ENCODE measurements at regions not wholly inside any gene's neighbourhood (a gene's known extent, or its start where the extent isn't known, plus 50 kb on each side); places are given as distances from the start of the nearest gene placed in this dataset.
"Not testable (repeated sequence)": the region's sequence is repeated elsewhere in the genome, so short reads cannot be mapped to it uniquely, and the experiment has no call there.

DNA sequence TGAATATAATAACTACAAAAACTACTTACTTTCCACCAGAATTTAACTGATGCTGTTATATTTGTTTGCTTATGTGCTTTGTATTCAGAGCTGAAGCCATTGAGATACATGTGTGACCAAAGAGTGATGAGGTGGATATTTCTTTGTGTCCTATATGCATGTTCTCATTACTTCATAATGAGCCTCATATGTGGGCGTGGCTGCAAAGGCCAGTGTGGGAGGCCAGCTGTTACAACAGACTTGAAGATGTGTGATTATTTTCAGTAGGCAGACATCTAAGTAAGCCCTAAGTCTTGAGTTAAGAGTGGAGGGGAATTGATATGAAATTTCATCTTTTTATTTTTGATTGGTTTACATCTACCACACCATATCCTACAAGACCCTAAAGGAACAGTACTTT, 163.3 kb upstream of the PRSS12 start:
- BruUV-seq (replicated peaks); CTCF ChIA-PET; DNase-seq: not testable (repeated sequence)

DNA sequence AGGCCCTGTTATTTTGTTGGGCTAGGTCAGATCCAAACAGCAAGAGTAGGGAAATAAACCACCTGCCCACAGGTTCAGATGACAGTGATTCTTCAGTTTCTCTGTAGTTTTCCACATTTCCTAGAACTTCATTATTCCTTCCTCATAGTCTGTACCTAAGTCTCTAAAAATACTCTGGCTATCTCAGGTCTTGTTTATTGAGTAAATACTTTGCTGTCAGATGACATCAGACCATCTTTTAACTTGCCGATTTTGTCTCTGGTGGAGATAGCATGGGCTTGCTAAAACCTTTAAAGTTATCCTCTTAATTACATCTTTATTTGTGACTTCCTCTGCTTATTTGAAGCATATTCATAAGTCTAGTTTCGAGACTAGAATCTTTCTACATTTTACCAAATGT, 155.1 kb upstream of the METTL14 start:
- H3K27ac ChIP-seq; H3K4me3 ChIP-seq; H3K4me1 ChIP-seq (replicated peaks; ENCODE audit: insufficient read depth); H3K4me2 ChIP-seq; DNase-seq; H3K9me2 ChIP-seq (ENCODE audit: insufficient read depth); H3K79me2 ChIP-seq (ENCODE audit: low read depth); H3K27me3 ChIP-seq (ENCODE audit: insufficient read depth, low read depth); POLR2A ChIA-PET (ENCODE audit: unreplicated experiment); intact Hi-C loops (cut with micrococcal nuclease; ENCODE audit: unreplicated experiment); H2AFZ ChIP-seq; H4K20me1 ChIP-seq (ENCODE audit: insufficient read depth); H3K36me3 ChIP-seq (ENCODE audit: low read depth); BruUV-seq (replicated peaks); CTCF ChIA-PET; H3F3A ChIP-seq (ENCODE audit: insufficient read depth, low read depth); H3K9me3 ChIP-seq (ENCODE audit: insufficient read depth, low read depth): not testable (repeated sequence)

More for the DNA sequence above, 163.3 kb upstream of the PRSS12 start:
- intact Hi-C loops (cut with micrococcal nuclease; ENCODE audit: unreplicated experiment); H2AFZ ChIP-seq; H4K20me1 ChIP-seq (ENCODE audit: insufficient read depth); H3K4me3 ChIP-seq; H3K27ac ChIP-seq; H3K4me2 ChIP-seq; H3F3A ChIP-seq (ENCODE audit: insufficient read depth, low read depth); POLR2A ChIA-PET (ENCODE audit: unreplicated experiment); H3K27me3 ChIP-seq (ENCODE audit: insufficient read depth, low read depth); H3K9me2 ChIP-seq (ENCODE audit: insufficient read depth); H3K79me2 ChIP-seq (ENCODE audit: low read depth); H3K9me3 ChIP-seq (ENCODE audit: insufficient read depth, low read depth); H3K4me1 ChIP-seq (replicated peaks; ENCODE audit: insufficient read depth); H3K36me3 ChIP-seq (ENCODE audit: low read depth): not testable (repeated sequence)

DNA sequence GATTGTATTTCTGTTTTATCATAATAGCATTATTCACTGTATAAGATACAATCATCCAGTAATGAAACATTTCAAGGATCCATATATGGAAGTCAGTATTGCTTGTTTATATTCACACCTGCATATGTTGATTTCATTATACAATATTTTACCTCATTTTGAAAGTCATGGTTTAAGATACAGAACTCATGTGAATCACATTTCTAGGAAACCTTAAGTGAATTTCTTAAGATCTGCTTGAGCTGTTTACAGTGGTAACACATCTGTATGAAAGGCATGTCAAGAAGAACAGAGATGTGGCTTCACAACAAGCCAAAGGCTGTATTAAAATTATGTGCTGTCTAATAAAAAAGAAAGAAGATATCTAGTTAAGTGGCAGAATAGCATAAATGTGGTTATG, 153.2 kb upstream of the METTL14 start:
- DNase-seq; H3K36me3 ChIP-seq (ENCODE audit: low read depth); H4K20me1 ChIP-seq (ENCODE audit: insufficient read depth); H3K9me2 ChIP-seq (ENCODE audit: insufficient read depth); H3K4me3 ChIP-seq; BruUV-seq (replicated peaks); intact Hi-C loops (cut with micrococcal nuclease; ENCODE audit: unreplicated experiment); H3K9me3 ChIP-seq (ENCODE audit: insufficient read depth, low read depth); H3K27me3 ChIP-seq (ENCODE audit: insufficient read depth, low read depth); H3K79me2 ChIP-seq (ENCODE audit: low read depth); H3K4me1 ChIP-seq (replicated peaks; ENCODE audit: insufficient read depth); CTCF ChIA-PET; H2AFZ ChIP-seq; H3K4me2 ChIP-seq; H3F3A ChIP-seq (ENCODE audit: insufficient read depth, low read depth); POLR2A ChIA-PET (ENCODE audit: unreplicated experiment); H3K27ac ChIP-seq: not testable (repeated sequence)

DNA sequence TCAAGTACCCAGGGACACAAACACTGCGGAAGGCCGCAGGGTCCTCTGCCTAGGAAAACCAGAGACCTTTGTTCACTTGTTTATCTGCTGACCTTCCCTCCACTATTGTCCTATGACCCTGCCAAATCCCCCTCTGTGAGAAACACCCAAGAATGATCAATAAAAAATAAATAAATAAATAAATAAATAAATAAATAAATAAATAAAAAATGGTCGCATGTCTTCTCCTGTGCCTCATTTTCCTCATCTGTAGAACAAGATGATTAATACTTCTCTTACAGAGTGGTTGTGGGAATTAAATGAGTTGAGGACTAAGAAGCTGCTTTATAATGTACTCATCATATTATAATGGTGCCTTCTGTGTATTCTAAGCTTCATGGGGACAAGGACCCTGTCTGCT, 149.4 kb upstream of the METTL14 start:
- BruUV-seq (replicated peaks); H3K9me2 ChIP-seq (ENCODE audit: insufficient read depth): not testable (repeated sequence)

DNA sequence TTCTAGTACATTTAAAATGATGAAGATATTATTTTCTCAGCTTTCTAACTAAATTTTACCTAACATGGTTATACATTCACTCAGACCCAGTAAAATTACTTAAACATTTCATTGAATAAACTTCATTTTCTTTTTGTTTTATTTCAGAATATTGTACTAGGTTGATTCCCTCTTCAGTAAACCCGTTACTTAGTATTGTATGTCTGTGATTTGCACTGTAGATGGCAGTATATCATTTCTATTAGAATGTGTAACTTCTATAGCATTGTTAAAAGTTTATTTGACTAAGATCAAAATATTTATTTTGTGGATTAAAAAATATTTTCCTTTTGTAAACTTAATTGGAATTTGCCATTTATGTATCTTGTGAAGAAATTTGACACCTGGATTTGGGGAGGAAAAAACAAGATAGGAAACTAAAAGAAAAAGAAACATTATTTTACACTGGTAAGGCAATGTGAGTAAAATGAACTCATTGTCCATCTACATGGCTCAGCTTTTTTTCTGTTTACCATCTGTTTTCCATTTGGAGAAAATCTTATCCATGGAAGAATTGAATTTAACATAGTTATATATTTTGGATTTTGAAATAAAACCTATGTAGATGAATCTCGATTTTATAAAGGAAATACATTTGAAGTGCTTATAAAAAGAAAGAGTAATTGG, 145.6 kb upstream of the METTL14 start:
- H3K4me2 ChIP-seq; H3F3A ChIP-seq (ENCODE audit: insufficient read depth, low read depth); H3K27ac ChIP-seq; H3K79me2 ChIP-seq (ENCODE audit: low read depth); H3K9me2 ChIP-seq (ENCODE audit: insufficient read depth); intact Hi-C loops (cut with micrococcal nuclease; ENCODE audit: unreplicated experiment); H3K9me3 ChIP-seq (ENCODE audit: insufficient read depth, low read depth); DNase-seq; H3K36me3 ChIP-seq (ENCODE audit: low read depth); POLR2A ChIA-PET (ENCODE audit: unreplicated experiment); BruUV-seq (replicated peaks); CTCF ChIA-PET; H2AFZ ChIP-seq; H3K4me3 ChIP-seq; H3K4me1 ChIP-seq (replicated peaks; ENCODE audit: insufficient read depth); H4K20me1 ChIP-seq (ENCODE audit: insufficient read depth); H3K27me3 ChIP-seq (ENCODE audit: insufficient read depth, low read depth): not testable (repeated sequence)
- TF ChIP-seq, protein P1, sequence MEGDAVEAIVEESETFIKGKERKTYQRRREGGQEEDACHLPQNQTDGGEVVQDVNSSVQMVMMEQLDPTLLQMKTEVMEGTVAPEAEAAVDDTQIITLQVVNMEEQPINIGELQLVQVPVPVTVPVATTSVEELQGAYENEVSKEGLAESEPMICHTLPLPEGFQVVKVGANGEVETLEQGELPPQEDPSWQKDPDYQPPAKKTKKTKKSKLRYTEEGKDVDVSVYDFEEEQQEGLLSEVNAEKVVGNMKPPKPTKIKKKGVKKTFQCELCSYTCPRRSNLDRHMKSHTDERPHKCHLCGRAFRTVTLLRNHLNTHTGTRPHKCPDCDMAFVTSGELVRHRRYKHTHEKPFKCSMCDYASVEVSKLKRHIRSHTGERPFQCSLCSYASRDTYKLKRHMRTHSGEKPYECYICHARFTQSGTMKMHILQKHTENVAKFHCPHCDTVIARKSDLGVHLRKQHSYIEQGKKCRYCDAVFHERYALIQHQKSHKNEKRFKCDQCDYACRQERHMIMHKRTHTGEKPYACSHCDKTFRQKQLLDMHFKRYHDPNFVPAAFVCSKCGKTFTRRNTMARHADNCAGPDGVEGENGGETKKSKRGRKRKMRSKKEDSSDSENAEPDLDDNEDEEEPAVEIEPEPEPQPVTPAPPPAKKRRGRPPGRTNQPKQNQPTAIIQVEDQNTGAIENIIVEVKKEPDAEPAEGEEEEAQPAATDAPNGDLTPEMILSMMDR (conservative IDR thresholded peaks at IDR 0.05) = peak; percentile 50; the same call in 1 of the 2 replicates

More for the DNA sequence above, 149.4 kb upstream of the METTL14 start:
- H3F3A ChIP-seq (ENCODE audit: insufficient read depth, low read depth); H3K27me3 ChIP-seq (ENCODE audit: insufficient read depth, low read depth); CTCF ChIA-PET; H3K36me3 ChIP-seq (ENCODE audit: low read depth); intact Hi-C loops (cut with micrococcal nuclease; ENCODE audit: unreplicated experiment); H3K4me1 ChIP-seq (replicated peaks; ENCODE audit: insufficient read depth); H4K20me1 ChIP-seq (ENCODE audit: insufficient read depth); H2AFZ ChIP-seq; DNase-seq; H3K79me2 ChIP-seq (ENCODE audit: low read depth); POLR2A ChIA-PET (ENCODE audit: unreplicated experiment); H3K27ac ChIP-seq; H3K4me2 ChIP-seq; H3K4me3 ChIP-seq; H3K9me3 ChIP-seq (ENCODE audit: insufficient read depth, low read depth): not testable (repeated sequence)

DNA sequence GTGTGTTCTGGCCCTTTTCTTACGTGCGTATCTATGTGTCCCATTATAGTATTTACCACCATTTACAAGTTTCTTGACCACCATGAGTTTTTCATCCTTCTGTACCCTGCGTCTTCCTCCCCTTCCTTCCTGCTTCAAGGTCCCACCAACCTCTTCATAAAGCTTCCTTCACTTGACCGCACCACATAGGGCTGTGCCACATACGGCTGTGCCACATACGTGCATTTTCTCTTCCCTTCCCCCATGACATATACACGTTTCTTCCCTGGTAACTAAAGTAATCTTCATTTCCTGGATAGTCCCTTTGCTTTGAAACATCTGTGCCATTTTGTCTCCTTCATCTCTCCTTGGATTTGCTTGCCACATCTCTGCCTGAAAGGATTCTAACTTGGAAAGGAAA, 128.6 kb upstream of the METTL14 start:
- H3K4me2 ChIP-seq; H3K27ac ChIP-seq; CTCF ChIA-PET; H3K79me2 ChIP-seq (ENCODE audit: low read depth); H3K9me3 ChIP-seq (ENCODE audit: insufficient read depth, low read depth); H3F3A ChIP-seq (ENCODE audit: insufficient read depth, low read depth); H3K9me2 ChIP-seq (ENCODE audit: insufficient read depth); POLR2A ChIA-PET (ENCODE audit: unreplicated experiment); H3K36me3 ChIP-seq (ENCODE audit: low read depth); H3K4me3 ChIP-seq; H3K27me3 ChIP-seq (ENCODE audit: insufficient read depth, low read depth); intact Hi-C loops (cut with micrococcal nuclease; ENCODE audit: unreplicated experiment); H3K4me1 ChIP-seq (replicated peaks; ENCODE audit: insufficient read depth); H2AFZ ChIP-seq; H4K20me1 ChIP-seq (ENCODE audit: insufficient read depth); BruUV-seq (replicated peaks); DNase-seq: not testable (repeated sequence)

All from PC-9 (cell line).